ENCODE measurements at regions not wholly inside any gene's neighbourhood (a gene's known extent, or its start where the extent isn't known, plus 50 kb on each side); places are given as distances from the start of the nearest gene placed in this dataset.

- Histone ChIP-seq H3K4me3 (ENCODE audit: low read depth in 1 of 3, low read length in 3 of 3) (no peak overlapping the region), H3K27ac (ENCODE audit: low read depth in 1 of 3, low read length in 2 of 3) (no peak overlapping the region), H3K4me1 (ENCODE audit: control insufficient read depth in 3 of 3, insufficient read depth in 2 of 3, low read depth in 1 of 3, low read length in 2 of 3) (no peaks in the 10 kb centered on the region), H3K36me3 (ENCODE audit: control insufficient read depth in 3 of 3, insufficient read depth in 2 of 3, low read depth in 1 of 3, low read length in 3 of 3) (no peaks in the 10 kb centered on the region), H3K9me3 (ENCODE audit: control insufficient read depth in 2 of 2, insufficient read depth in 1 of 2, low read depth in 1 of 2, low read length in 1 of 2) (peaks cover 2 to 22% of the 10 kb centered on the region in 2 donors), H3K27me3 (ENCODE audit: control insufficient read depth in 3 of 3, insufficient read depth in 3 of 3, low read length in 3 of 3) (peaks cover 0 to 4% (median 4%) of the 10 kb centered on the region in 3 donors)
- DNase-seq (no peak), FAIRE-seq (no peak)
- 32 to 77% (median 38%) methylated on average over 2 of the region's 2 CpGs for WGBS, 3 donors
Measured at GRCh38 chr17:45733781-45734180, 50.3 kb upstream of the CRHR1 start.

Measured in small intestine (tissue), 7 donors.